ENCODE measurements at regions not wholly inside any gene's neighbourhood (a gene's known extent, or its start where the extent isn't known, plus 50 kb on each side); places are given as distances from the start of the nearest gene placed in this dataset.

- WGBS: 91% methylated on average over 3 of the region's 3 CpGs
- DNase-seq (ENCODE audit: low spot score): no peak
- Histone ChIP-seq H3K4me3 (no peak overlapping the region), H3K27me3 (replicated peaks; ENCODE audit: insufficient read depth) (no peaks in the 10 kb centered on the region), H3K4me1 (replicated peaks) (no peaks in the 10 kb centered on the region), H3K9me3 (no peaks in the 10 kb centered on the region), H3K27ac (no peak overlapping the region), H3K36me3 (no peaks in the 10 kb centered on the region)
- TF ChIP-seq CTCF (IDR thresholded peaks at IDR 0.05) (no peak), POLR2AphosphoS5 (IDR thresholded peaks at IDR 0.05) (no peak), POLR2A (IDR thresholded peaks at IDR 0.05) (no peak)
- intact Hi-C loops (cut with DNase I): no loop called here
Measured at GRCh38 chr5:159426694-159427093, 96.4 kb upstream of the IL12B start.

- no peak for TF ChIP-seq POLR2A (IDR thresholded peaks at IDR 0.05)
- no peak for TF ChIP-seq CTCF (IDR thresholded peaks at IDR 0.05)
- no peak for TF ChIP-seq POLR2AphosphoS5 (IDR thresholded peaks at IDR 0.05)
- DNase-seq (ENCODE audit: low spot score): no peak
- Histone ChIP-seq H3K27me3 (replicated peaks; ENCODE audit: insufficient read depth) (no peaks in the 10 kb centered on the region), H3K9me3 (no peaks in the 10 kb centered on the region), H3K4me3 (no peak overlapping the region), H3K36me3 (no peaks in the 10 kb centered on the region), H3K4me1 (replicated peaks) (no peaks in the 10 kb centered on the region), H3K27ac (no peak overlapping the region)
- 54% methylated on average over 7 of the region's 7 CpGs for WGBS
- intact Hi-C loops (cut with DNase I): no loop called here
Measured at GRCh38 chr5:159427180-159428012, 97.1 kb upstream of the IL12B start.

GRCh38 chr5:159430361-159431012 lies 100.2 kb upstream of the IL12B start:
- TF ChIP-seq POLR2A (IDR thresholded peaks at IDR 0.05) (no peak), CTCF (IDR thresholded peaks at IDR 0.05) (no peak)
- H3K27ac ChIP-seq: no peak overlapping the region
- H3K36me3 ChIP-seq: no peaks in the 10 kb centered on the region
- WGBS: 94% methylated on average over 7 of the region's 7 CpGs
- H3K4me3 ChIP-seq: no peak overlapping the region
- no peaks in the 10 kb centered on the region for H3K27me3 ChIP-seq (replicated peaks; ENCODE audit: insufficient read depth)
- no peaks in the 10 kb centered on the region for H3K9me3 ChIP-seq
- DNase-seq (ENCODE audit: low spot score): no peak
- intact Hi-C loops (cut with DNase I): no loop called here
- no peaks in the 10 kb centered on the region for H3K4me1 ChIP-seq (replicated peaks)

GRCh38 chr5:159435855-159436254 lies 105.6 kb upstream of the IL12B start:
- Histone ChIP-seq H3K4me1 (replicated peaks) (no peaks in the 10 kb centered on the region), H3K4me3 (no peak overlapping the region), H3K27ac (no peak overlapping the region), H3K9me3 (no peaks in the 10 kb centered on the region), H3K27me3 (replicated peaks; ENCODE audit: insufficient read depth) (no peaks in the 10 kb centered on the region), H3K36me3 (no peaks in the 10 kb centered on the region)
- DNase-seq (ENCODE audit: low spot score): no peak
- intact Hi-C loops (cut with DNase I): no loop called here
- TF ChIP-seq CTCF (IDR thresholded peaks at IDR 0.05) (no peak), POLR2AphosphoS5 (IDR thresholded peaks at IDR 0.05) (no peak), POLR2A (IDR thresholded peaks at IDR 0.05) (no peak)
- WGBS: 72% methylated on average over 2 of the region's 2 CpGs

GRCh38 chr5:159438092-159438491 lies 107.8 kb upstream of the IL12B start:
- no peaks in the 10 kb centered on the region for H3K27me3 ChIP-seq (replicated peaks; ENCODE audit: insufficient read depth)
- TF ChIP-seq CTCF (IDR thresholded peaks at IDR 0.05) (no peak), POLR2AphosphoS5 (IDR thresholded peaks at IDR 0.05) (no peak)
- H3K4me1 ChIP-seq (replicated peaks): no peaks in the 10 kb centered on the region
- H3K9me3 ChIP-seq: no peaks in the 10 kb centered on the region
- 58% methylated on average over 4 of the region's 4 CpGs for WGBS
- H3K36me3 ChIP-seq: no peaks in the 10 kb centered on the region
- no peak overlapping the region for H3K4me3 ChIP-seq
- no peak overlapping the region for H3K27ac ChIP-seq
- intact Hi-C loops (cut with DNase I): no loop called here
- no peak for DNase-seq (ENCODE audit: low spot score)
